ENCODE measurements at regions not wholly inside any gene's neighbourhood (a gene's known extent, or its start where the extent isn't known, plus 50 kb on each side); places are given as distances from the start of the nearest gene placed in this dataset.

GRCh38 chr15:38046257-38047051 lies 112.0 kb downstream of the TMCO5A start:
- no peak for DNase-seq (ENCODE audit: low read depth in 2 of 3, low spot score in 1 of 3)

- no peak for DNase-seq (ENCODE audit: low read depth in 2 of 3, low spot score in 1 of 3)
Measured at GRCh38 chr15:38048001-38048455, 113.6 kb downstream of the TMCO5A start.

- no peak for DNase-seq (ENCODE audit: low read depth in 2 of 3, low spot score in 1 of 3)
Measured at GRCh38 chr15:38049891-38050290, 115.5 kb downstream of the TMCO5A start.

- no peak for DNase-seq (ENCODE audit: low read depth in 2 of 3, low spot score in 1 of 3)
Measured at GRCh38 chr15:38050529-38051448, 116.3 kb downstream of the TMCO5A start.

GRCh38 chr15:38053205-38053604 lies 118.8 kb downstream of the TMCO5A start:
- no peak for DNase-seq (ENCODE audit: low read depth in 2 of 3, low spot score in 1 of 3)

GRCh38 chr15:38053776-38054175 lies 119.3 kb downstream of the TMCO5A start:
- no peak for DNase-seq (ENCODE audit: low read depth in 2 of 3, low spot score in 1 of 3)

- no peak for DNase-seq (ENCODE audit: low read depth in 2 of 3, low spot score in 1 of 3)
Measured at GRCh38 chr15:38054488-38054887, 120.0 kb downstream of the TMCO5A start.

GRCh38 chr15:38058596-38059075 lies 124.2 kb downstream of the TMCO5A start:
- no peak for DNase-seq (ENCODE audit: low read depth in 2 of 3, low spot score in 1 of 3)

GRCh38 chr15:38059665-38060064 lies 125.2 kb downstream of the TMCO5A start:
- DNase-seq (ENCODE audit: low read depth in 2 of 3, low spot score in 1 of 3): no peak

GRCh38 chr15:38061856-38062649 lies 127.6 kb downstream of the TMCO5A start:
- no peak for DNase-seq (ENCODE audit: low read depth in 2 of 3, low spot score in 1 of 3)

- DNase-seq (ENCODE audit: low read depth in 2 of 3, low spot score in 1 of 3): no peak
Measured at GRCh38 chr15:38062696-38063095, 128.3 kb downstream of the TMCO5A start.

GRCh38 chr15:38065721-38066345 lies 131.4 kb downstream of the TMCO5A start:
- DNase-seq (ENCODE audit: low read depth in 2 of 3, low spot score in 1 of 3): no peak

GRCh38 chr15:38066612-38067011 lies 132.2 kb downstream of the TMCO5A start:
- no peak for DNase-seq (ENCODE audit: low read depth in 2 of 3, low spot score in 1 of 3)

- no peak for DNase-seq (ENCODE audit: low read depth in 2 of 3, low spot score in 1 of 3)
Measured at GRCh38 chr15:38068626-38069391, 134.4 kb downstream of the TMCO5A start.

- no peak for DNase-seq (ENCODE audit: low read depth in 2 of 3, low spot score in 1 of 3)
Measured at GRCh38 chr15:38069511-38070011, 135.1 kb downstream of the TMCO5A start.

- DNase-seq (ENCODE audit: low read depth in 2 of 3, low spot score in 1 of 3): no peak
Measured at GRCh38 chr15:38070778-38071177, 136.3 kb downstream of the TMCO5A start.

- no peak for DNase-seq (ENCODE audit: low read depth in 2 of 3, low spot score in 1 of 3)
Measured at GRCh38 chr15:38071211-38071972, 137.0 kb downstream of the TMCO5A start.

- no peak for DNase-seq (ENCODE audit: low read depth in 2 of 3, low spot score in 1 of 3)
Measured at GRCh38 chr15:38072007-38072347, 137.5 kb downstream of the TMCO5A start.

Data from stimulated activated CD4-positive, alpha-beta T cell treated with anti-CD3 and anti-CD28 coated beads, Interleukin-12 subunit alpha, Interleukin-12 subunit beta, amount 100 ng/mL, for 48 hours (primary cell).